Vagina (tissue), 2 donors: ENCODE measurements at regions not wholly inside any gene's neighbourhood (a gene's known extent, or its start where the extent isn't known, plus 50 kb on each side); places are given as distances from the start of the nearest gene placed in this dataset.
"Not testable (repeated sequence)": the region's sequence is repeated elsewhere in the genome, so short reads cannot be mapped to it uniquely, and the experiment has no call there.

Source experiments
- DNase-seq, 2 donors: peaks; one replicate each; pipeline ENCODE4 v3.0.0-alpha.2; 2017; ENCODE audit errors: extremely low spot score in 2 of 2
- H3K27ac ChIP-seq: fragments of 200-600 bp; sonication (generic); one replicate; pipeline ENCODE4 v1.5.1; 2019
- H3K27me3 ChIP-seq: fragments of 200-600 bp; sonication (generic); one replicate; pipeline ENCODE4 v1.5.1; 2019
- H3K36me3 ChIP-seq, 2 donors: fragments of 200-600 bp; sonication (generic); one replicate each; pipeline ENCODE4 v1.5.1; 2017 to 2019
- H3K4me1 ChIP-seq: fragments of 200-600 bp; sonication (generic); one replicate; pipeline ENCODE4 v1.5.1; 2019
- H3K4me3 ChIP-seq, 2 donors: fragments of 200-600 bp; sonication (generic); 1 replicate in 1 of 2; 2 replicates in 1 of 2; pipeline ENCODE4 v1.5.1; 2016 to 2019
- H3K9me3 ChIP-seq: fragments of 200-600 bp; sonication (generic); one replicate; pipeline ENCODE4 v1.5.1; 2019
- CTCF ChIP-seq, 3 experiments: fragments of 450-650 bp in 2 of 3; fragments of 200-600 bp in 1 of 3; sonication (generic) in 1 of 3; IDR thresholded peaks; one replicate each; pipeline ENCODE4 v1.5.1; 2017 to 2019; ENCODE audit warnings: antibody characterized with exemption in 3 of 3, mild to moderate bottlenecking in 2 of 3, moderate library complexity in 2 of 3
- POLR2A ChIP-seq, 2 donors: fragments of 450-650 bp; IDR thresholded peaks; one replicate each; pipeline ENCODE4 v1.6.1; 2017; ENCODE audit warnings: antibody characterized with exemption in 2 of 2, mild to moderate bottlenecking in 2 of 2, moderate library complexity in 2 of 2
- POLR2AphosphoS5 ChIP-seq, 2 donors: sonication (generic); formaldehyde crosslinking; IDR thresholded peaks; one replicate each; pipeline ENCODE4 v1.9.0; 2017; ENCODE audit warnings: antibody characterized with exemption in 2 of 2, mild to moderate bottlenecking in 2 of 2, low read depth in 1 of 2; ENCODE audit not compliant: insufficient read depth in 1 of 2
- intact Hi-C: fragments of 100-400 bp; cut with DNase I; formaldehyde crosslinking; loops from one replicate; pipeline ENCODE4 v1.15.1; 2023

GRCh38 chr1:68831281-68831680 lies 334.4 kb upstream of the DEPDC1 start:
- no peak overlapping the region for H3K27ac ChIP-seq
- no peaks in the 10 kb centered on the region for H3K4me1 ChIP-seq
- no peak for DNase-seq
- no peak overlapping the region for H3K4me3 ChIP-seq
- no peaks in the 10 kb centered on the region for H3K27me3 ChIP-seq
- H3K36me3 ChIP-seq = no peaks in the 10 kb centered on the region
- intact Hi-C loops = no loop called here
- TF ChIP-seq POLR2A (IDR thresholded peaks at IDR 0.05) (no peak), CTCF (IDR thresholded peaks at IDR 0.05) (no peak), POLR2AphosphoS5 (IDR thresholded peaks at IDR 0.05; ENCODE audit: insufficient read depth in 1 of 2, low read depth in 1 of 2) (no peak)
- no peaks in the 10 kb centered on the region for H3K9me3 ChIP-seq

- Histone ChIP-seq H3K27ac (no peak overlapping the region), H3K27me3 (no peaks in the 10 kb centered on the region), H3K9me3 (no peaks in the 10 kb centered on the region), H3K36me3 (no peaks in the 10 kb centered on the region), H3K4me3 (no peak overlapping the region), H3K4me1 (no peaks in the 10 kb centered on the region)
- intact Hi-C loops = no loop called here
- no peak for DNase-seq
- TF ChIP-seq POLR2AphosphoS5 (IDR thresholded peaks at IDR 0.05; ENCODE audit: insufficient read depth in 1 of 2, low read depth in 1 of 2) = no peak
- no peak for TF ChIP-seq POLR2A (IDR thresholded peaks at IDR 0.05)
- no peak for TF ChIP-seq CTCF (IDR thresholded peaks at IDR 0.05)
These were observed 351.1 kb upstream of the DEPDC1 start for GRCh38 chr1:68848017-68848416.

GRCh38 chr1:68868606-68869005 lies 371.7 kb upstream of the DEPDC1 start:
- H3K4me1 ChIP-seq = no peaks in the 10 kb centered on the region
- intact Hi-C loops = no loop called here
- TF ChIP-seq POLR2AphosphoS5 (IDR thresholded peaks at IDR 0.05; ENCODE audit: insufficient read depth in 1 of 2, low read depth in 1 of 2) (no peak), POLR2A (IDR thresholded peaks at IDR 0.05) (no peak), CTCF (IDR thresholded peaks at IDR 0.05) (no peak)

GRCh38 chr1:68873144-68873543 lies 376.3 kb upstream of the DEPDC1 start:
- no peaks in the 10 kb centered on the region for H3K36me3 ChIP-seq
- intact Hi-C loops = no loop called here
- no peaks in the 10 kb centered on the region for H3K4me1 ChIP-seq
- H3K4me3 ChIP-seq = no peak overlapping the region
- H3K27me3 ChIP-seq = no peaks in the 10 kb centered on the region
- no peak overlapping the region for H3K27ac ChIP-seq
- TF ChIP-seq POLR2A (IDR thresholded peaks at IDR 0.05) (no peak), POLR2AphosphoS5 (IDR thresholded peaks at IDR 0.05; ENCODE audit: insufficient read depth in 1 of 2, low read depth in 1 of 2) (no peak), CTCF (IDR thresholded peaks at IDR 0.05) (no peak)
- H3K9me3 ChIP-seq = no peaks in the 10 kb centered on the region
- DNase-seq = no peak

More at GRCh38 chr1:68868606-68869005, 371.7 kb upstream of the DEPDC1 start:
- Histone ChIP-seq H3K36me3 (no peaks in the 10 kb centered on the region), H3K27ac (no peak overlapping the region), H3K27me3 (no peaks in the 10 kb centered on the region), H3K4me3 (no peak overlapping the region), H3K9me3 (no peaks in the 10 kb centered on the region)
- no peak for DNase-seq

GRCh38 chr1:68881330-68882194 lies 384.7 kb upstream of the DEPDC1 start:
- H3K4me1 ChIP-seq, H3K27me3 ChIP-seq, H3K27ac ChIP-seq, intact Hi-C loops, H3K36me3 ChIP-seq, DNase-seq, H3K4me3 ChIP-seq, H3K9me3 ChIP-seq: not testable (repeated sequence)
